Progenitor cell of endocrine pancreas (in vitro differentiated cells): ENCODE measurements at regions not wholly inside any gene's neighbourhood (a gene's known extent, or its start where the extent isn't known, plus 50 kb on each side); places are given as distances from the start of the nearest gene placed in this dataset.

Source experiments
- DNase-seq: peaks from one replicate; pipeline ENCODE4 v3.0.0; 2021; ENCODE audit warnings: low spot score; ENCODE audit not compliant: unreplicated experiment
- H3K27ac Mint-ChIP-seq: 2 replicates; pipeline ENCODE4 v1.8.0; 2021; ENCODE audit warnings: mild to moderate bottlenecking, moderate library complexity, mixed read lengths
- H3K27me3 Mint-ChIP-seq: 2 replicates; pipeline ENCODE4 v1.8.0; 2021; ENCODE audit warnings: mixed read lengths
- H3K36me3 Mint-ChIP-seq: 2 replicates; pipeline ENCODE4 v1.8.0; 2022; ENCODE audit warnings: mixed read lengths; ENCODE audit not compliant: insufficient read depth
- H3K4me1 Mint-ChIP-seq: 2 replicates; pipeline ENCODE4 v1.8.0; 2021; ENCODE audit warnings: low read depth, mixed read lengths
- H3K4me3 Mint-ChIP-seq: 2 replicates; pipeline ENCODE4 v1.8.0; 2021; ENCODE audit warnings: low read depth, mild to moderate bottlenecking, moderate library complexity, mixed read lengths
- H3K9me3 Mint-ChIP-seq: 2 replicates; pipeline ENCODE4 v1.8.0; 2021; ENCODE audit warnings: low read depth, mixed read lengths
- CTCF ChIP-seq: fragments of 200-600 bp; sonication (generic); IDR thresholded peaks from one replicate; pipeline ENCODE4 v1.5.0; 2021; ENCODE audit warnings: antibody characterized with exemption, mild to moderate bottlenecking; ENCODE audit not compliant: unreplicated experiment

DNA sequence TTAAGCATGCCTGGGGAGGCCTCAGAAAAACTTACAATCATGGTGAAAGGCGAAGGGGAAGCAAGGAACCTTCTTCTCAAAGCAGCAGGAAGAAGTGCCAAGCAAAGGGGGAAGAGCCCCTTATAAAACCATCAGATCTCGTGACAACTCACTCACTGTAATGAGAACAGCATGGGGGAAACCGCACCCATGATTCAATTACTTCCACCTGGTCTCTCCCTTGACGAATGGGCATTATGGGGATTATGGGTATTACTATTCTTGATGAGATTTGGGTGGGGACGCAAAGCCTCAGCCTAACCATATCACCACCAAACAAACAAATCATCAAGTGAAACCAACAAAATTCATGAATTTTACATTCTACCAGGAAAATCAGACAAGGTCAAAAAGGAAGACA is 76.7 kb upstream of the TAB3 start:
- no peak for TF ChIP-seq CTCF
- H3K36me3 Mint-ChIP-seq, result no peaks in the 10 kb centered on the region

DNA sequence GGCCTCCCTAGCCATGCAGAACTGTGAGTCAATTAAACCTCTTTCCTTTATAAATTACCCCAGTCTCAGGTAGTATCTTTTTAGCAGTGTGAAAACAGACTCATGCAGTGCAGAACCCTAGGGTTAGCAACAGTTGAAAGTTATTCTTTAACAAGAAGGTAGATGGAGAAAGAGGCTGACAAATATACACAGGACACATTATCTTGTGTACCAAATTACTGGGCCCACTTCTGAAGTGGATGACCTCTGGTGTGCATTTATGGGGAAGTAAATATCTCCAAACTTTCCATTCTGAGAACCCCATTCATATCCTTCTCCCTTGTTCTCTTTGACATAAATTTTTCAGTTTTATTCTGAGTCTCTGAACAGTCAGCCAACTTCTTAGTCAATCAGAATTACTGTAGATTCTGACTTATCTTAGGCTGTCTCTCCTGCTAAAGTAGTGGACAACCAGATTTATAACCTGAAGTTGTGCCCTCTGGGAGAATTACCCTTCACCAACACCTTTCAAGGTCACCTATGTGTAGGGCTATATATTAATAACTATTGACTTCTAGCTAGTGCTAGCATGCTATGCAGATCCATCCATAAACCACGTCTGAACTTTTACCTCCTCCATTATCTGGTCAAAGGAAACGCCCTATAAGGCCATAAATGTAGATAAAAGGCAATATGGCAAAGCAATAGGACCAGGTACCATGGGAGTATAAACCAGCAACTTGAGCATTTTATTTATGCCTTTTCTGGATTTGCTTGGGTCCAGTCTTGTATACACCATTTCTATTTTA is 72.5 kb upstream of the TAB3 start:
- Mint-ChIP-seq H3K4me1 (no peaks in the 10 kb centered on the region), H3K4me3 (no peak overlapping the region), H3K36me3 (no peaks in the 10 kb centered on the region), H3K9me3 (peaks cover 22% of the 10 kb centered on the region), H3K27me3 (no peaks in the 10 kb centered on the region), H3K27ac (no peak overlapping the region)
- TF ChIP-seq CTCF, result no peak
- no peak for DNase-seq

More for the DNA sequence above, 76.7 kb upstream of the TAB3 start:
- Mint-ChIP-seq H3K9me3 (peaks cover 20% of the 10 kb centered on the region), H3K27ac (no peak overlapping the region), H3K4me3 (no peak overlapping the region), H3K27me3 (no peaks in the 10 kb centered on the region), H3K4me1 (no peaks in the 10 kb centered on the region)
- DNase-seq, result no peak

- peaks cover 10% of the 10 kb centered on the region for H3K9me3 Mint-ChIP-seq
- DNase-seq, result no peak
- no peaks in the 10 kb centered on the region for H3K27me3 Mint-ChIP-seq
These were observed 68.7 kb upstream of the TAB3 start for GRCh38 chrX:30957753-30958152.

DNA sequence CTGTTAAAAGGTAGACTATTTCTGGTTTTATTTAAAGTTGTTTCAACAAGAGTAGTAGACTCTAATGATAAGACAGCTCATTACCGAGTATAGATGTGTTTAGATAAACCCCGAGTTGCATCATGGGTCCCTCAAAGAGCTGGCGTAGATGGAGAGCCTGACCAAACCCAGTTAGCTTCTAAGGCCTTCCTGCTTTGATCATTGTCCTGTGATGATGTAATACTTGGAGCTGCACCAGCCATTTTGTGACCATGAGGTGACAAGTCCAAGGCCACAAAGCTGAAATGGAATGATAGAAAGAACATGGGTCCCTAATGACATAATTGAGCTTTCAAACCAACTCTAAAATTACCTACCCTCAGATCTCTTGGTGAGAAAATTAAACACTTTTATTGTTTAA is 66.6 kb upstream of the TAB3 start:
- no peaks in the 10 kb centered on the region for H3K4me1 Mint-ChIP-seq
- no peak overlapping the region for H3K27ac Mint-ChIP-seq
- H3K36me3 Mint-ChIP-seq, result no peaks in the 10 kb centered on the region
- TF ChIP-seq CTCF, result no peak
- H3K27me3 Mint-ChIP-seq, result no peaks in the 10 kb centered on the region
- DNase-seq, result no peak
- H3K4me3 Mint-ChIP-seq, result no peak overlapping the region
- peaks cover 22% of the 10 kb centered on the region for H3K9me3 Mint-ChIP-seq

More at GRCh38 chrX:30957753-30958152, 68.7 kb upstream of the TAB3 start:
- H3K27ac Mint-ChIP-seq, result no peak overlapping the region
- no peaks in the 10 kb centered on the region for H3K4me1 Mint-ChIP-seq
- no peak overlapping the region for H3K4me3 Mint-ChIP-seq
- no peak for TF ChIP-seq CTCF
- no peaks in the 10 kb centered on the region for H3K36me3 Mint-ChIP-seq

DNA sequence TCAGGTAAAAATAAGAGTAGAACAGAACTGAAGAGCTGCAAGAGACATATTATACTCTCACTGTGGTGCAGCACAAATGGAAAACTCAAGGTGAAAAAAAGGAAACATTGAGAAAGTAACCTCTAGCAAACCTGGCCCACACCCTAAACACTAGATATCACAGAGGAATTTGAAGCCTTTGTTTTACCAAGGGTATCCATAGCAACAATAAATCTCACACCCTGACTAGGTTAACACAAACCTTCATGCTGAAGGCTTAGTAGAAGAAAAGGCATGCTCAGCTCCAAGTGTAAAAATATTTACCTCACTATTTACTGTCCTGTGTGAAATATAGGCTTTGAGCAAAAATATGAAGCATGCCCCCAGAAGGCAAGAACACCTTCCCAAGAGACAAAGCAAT is 61.9 kb upstream of the TAB3 start:
- peaks cover 26% of the 10 kb centered on the region for H3K9me3 Mint-ChIP-seq
- no peak for DNase-seq
- no peak overlapping the region for H3K4me3 Mint-ChIP-seq
- no peaks in the 10 kb centered on the region for H3K36me3 Mint-ChIP-seq
- no peaks in the 10 kb centered on the region for H3K4me1 Mint-ChIP-seq
- no peaks in the 10 kb centered on the region for H3K27me3 Mint-ChIP-seq
- no peak for TF ChIP-seq CTCF
- no peak overlapping the region for H3K27ac Mint-ChIP-seq
